Calu3 (cell line): ENCODE measurements at regions not wholly inside any gene's neighbourhood (a gene's known extent, or its start where the extent isn't known, plus 50 kb on each side); places are given as distances from the start of the nearest gene placed in this dataset.

Source experiments
- BruUV-seq: library from RNA; stranded (reverse); fragments of 400-500 nt; replicated peaks from 2 replicates; lab custom pipeline; 2021; lab: Mats Ljungman, UMichigan
- CTCF ChIA-PET: fragments of 300-600 bp; sonication (Branson Sonifier 250); formaldehyde crosslinking; loops from one replicate; lab custom pipeline; 2022; ENCODE audit warnings: antibody characterized with exemption; lab: Charles Lee
- DNase-seq: peaks from one replicate; pipeline ENCODE4 v3.0.0; 2022
- H3K27ac Mint-ChIP-seq: one replicate; pipeline ENCODE4 v1.8.0; 2022; ENCODE audit warnings: mixed read lengths; ENCODE audit not compliant: unreplicated experiment
- H3K27me3 Mint-ChIP-seq: one replicate; pipeline ENCODE4 v1.8.0; 2022; ENCODE audit warnings: mixed read lengths; ENCODE audit not compliant: unreplicated experiment
- H3K36me3 Mint-ChIP-seq: one replicate; pipeline ENCODE4 v1.8.0; 2022; ENCODE audit warnings: mild to moderate bottlenecking, moderate library complexity, mixed read lengths; ENCODE audit not compliant: insufficient read depth, unreplicated experiment
- H3K4me1 Mint-ChIP-seq: one replicate; pipeline ENCODE4 v1.8.0; 2022; ENCODE audit warnings: mild to moderate bottlenecking, low read depth, mixed read lengths; ENCODE audit not compliant: unreplicated experiment
- H3K4me3 Mint-ChIP-seq: one replicate; pipeline ENCODE4 v1.8.0; 2022; ENCODE audit warnings: mild to moderate bottlenecking, low read depth, moderate library complexity, mixed read lengths; ENCODE audit not compliant: unreplicated experiment
- H3K9me3 Mint-ChIP-seq: one replicate; pipeline ENCODE4 v1.8.0; 2022; ENCODE audit warnings: low read depth, mixed read lengths; ENCODE audit not compliant: unreplicated experiment
- CTCF ChIP-seq: fragments of 200-600 bp; IDR thresholded peaks from one replicate; pipeline ENCODE4 v1.8.0; 2022; ENCODE audit warnings: antibody characterized with exemption; ENCODE audit not compliant: unreplicated experiment
- intact Hi-C: fragments of 100-400 bp; cut with micrococcal nuclease; formaldehyde crosslinking; loops from one replicate; pipeline ENCODE4 v1.10.0; 2022; ENCODE audit not compliant: unreplicated experiment

GRCh38 chr18:77992057-77992456 is 742.4 kb downstream of the GALR1 start:
- Mint-ChIP-seq H3K4me3 (no peak overlapping the region), H3K27me3 (no peaks in the 10 kb centered on the region), H3K9me3 (peaks cover 29% of the 10 kb centered on the region), H3K4me1 (no peaks in the 10 kb centered on the region), H3K27ac (no peak overlapping the region), H3K36me3 (no peaks in the 10 kb centered on the region)
- TF ChIP-seq CTCF = no peak
- BruUV-seq = no TSS peak
- DNase-seq = no peak
- intact Hi-C loops = no loop called here
- CTCF ChIA-PET = no interaction called here

GRCh38 chr18:77993188-77993981 is 743.7 kb downstream of the GALR1 start:
- H3K4me1 Mint-ChIP-seq = no peaks in the 10 kb centered on the region
- H3K27ac Mint-ChIP-seq = no peak overlapping the region
- no peak for TF ChIP-seq CTCF
- H3K9me3 Mint-ChIP-seq = peaks cover 25% of the 10 kb centered on the region
- no peaks in the 10 kb centered on the region for H3K36me3 Mint-ChIP-seq
- no peak overlapping the region for H3K4me3 Mint-ChIP-seq
- CTCF ChIA-PET = no interaction called here
- H3K27me3 Mint-ChIP-seq = no peaks in the 10 kb centered on the region
- no TSS peak for BruUV-seq
- no peak for DNase-seq
- intact Hi-C loops = no loop called here

GRCh38 chr18:77995593-77995992 is 745.9 kb downstream of the GALR1 start:
- CTCF ChIA-PET = no interaction called here
- intact Hi-C loops = no loop called here
- no TSS peak for BruUV-seq
- no peaks in the 10 kb centered on the region for H3K36me3 Mint-ChIP-seq
- TF ChIP-seq CTCF = no peak
- no peaks in the 10 kb centered on the region for H3K27me3 Mint-ChIP-seq
- H3K4me3 Mint-ChIP-seq = no peak overlapping the region
- peaks cover 22% of the 10 kb centered on the region for H3K9me3 Mint-ChIP-seq
- H3K4me1 Mint-ChIP-seq = no peaks in the 10 kb centered on the region
- DNase-seq = no peak
- no peak overlapping the region for H3K27ac Mint-ChIP-seq

- H3K4me3 Mint-ChIP-seq = no peak overlapping the region
- no peak overlapping the region for H3K27ac Mint-ChIP-seq
- intact Hi-C loops = no loop called here
- no TSS peak for BruUV-seq
- H3K36me3 Mint-ChIP-seq = no peaks in the 10 kb centered on the region
- CTCF ChIA-PET = no interaction called here
- DNase-seq = no peak
- H3K27me3 Mint-ChIP-seq = no peaks in the 10 kb centered on the region
- TF ChIP-seq CTCF = no peak
- H3K4me1 Mint-ChIP-seq = no peaks in the 10 kb centered on the region
- H3K9me3 Mint-ChIP-seq = peaks cover 25% of the 10 kb centered on the region
Observed at GRCh38 chr18:77996737-77997136, 747.1 kb downstream of the GALR1 start.
